ENCODE measurements at regions not wholly inside any gene's neighbourhood (a gene's known extent, or its start where the extent isn't known, plus 50 kb on each side); places are given as distances from the start of the nearest gene placed in this dataset.

DNA sequence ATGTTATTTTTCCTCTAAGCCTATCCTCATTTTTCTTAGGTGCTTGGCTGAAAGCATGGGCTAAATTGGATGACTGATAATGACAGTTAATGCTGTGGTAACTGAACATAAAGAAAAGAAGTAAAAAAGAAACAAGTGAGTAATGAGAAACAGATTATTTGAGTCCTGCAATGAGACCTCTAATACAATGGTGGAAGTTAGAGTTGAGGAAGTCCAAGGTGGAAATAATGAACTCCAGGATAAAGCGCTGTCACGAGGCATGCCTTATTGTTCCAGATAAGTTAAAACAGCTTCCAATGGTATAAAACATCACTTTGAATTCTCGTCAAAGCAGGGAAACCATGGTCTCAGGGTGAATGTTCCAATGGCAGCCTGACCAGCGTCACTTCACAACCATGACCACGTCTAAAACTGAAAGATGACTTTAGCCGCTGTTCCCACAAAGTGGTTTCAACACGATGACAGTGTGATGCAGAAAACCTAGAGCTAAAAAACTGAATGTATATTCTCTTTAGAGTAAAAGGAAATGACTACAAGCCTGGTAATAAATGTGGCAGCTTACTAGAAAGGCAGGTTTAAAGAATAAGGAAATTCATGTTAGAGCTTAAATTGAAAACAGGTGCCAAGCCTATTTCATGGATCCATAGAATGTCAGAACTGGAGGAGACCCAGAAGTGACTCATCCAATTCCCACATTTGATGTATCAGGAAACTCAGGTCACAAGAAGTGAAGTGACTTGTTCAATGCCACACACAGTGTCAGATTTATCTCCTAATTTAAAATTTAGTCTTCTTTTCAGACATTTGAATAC is 202.6 kb upstream of the GYPA start:
- no TSS peak for BruUV-seq (replicated peaks)
- intact Hi-C loops (cut with micrococcal nuclease; ENCODE audit: unreplicated experiment), result no loop called here
- no peaks in the 10 kb centered on the region for H3K27me3 ChIP-seq (ENCODE audit: control insufficient read depth, insufficient read depth, low read length)
- ATAC-seq, result no peak
- in situ Hi-C loops (cut with HindIII; ENCODE audit: low pct_unique_long_range_greater_than_20kb, low sequenced_read_pairs), result no loop called here
- H3K9me3 ChIP-seq (ENCODE audit: control insufficient read depth, insufficient read depth, low read depth, low read length), result no peaks in the 10 kb centered on the region
- TF ChIP-seq, protein P1, sequence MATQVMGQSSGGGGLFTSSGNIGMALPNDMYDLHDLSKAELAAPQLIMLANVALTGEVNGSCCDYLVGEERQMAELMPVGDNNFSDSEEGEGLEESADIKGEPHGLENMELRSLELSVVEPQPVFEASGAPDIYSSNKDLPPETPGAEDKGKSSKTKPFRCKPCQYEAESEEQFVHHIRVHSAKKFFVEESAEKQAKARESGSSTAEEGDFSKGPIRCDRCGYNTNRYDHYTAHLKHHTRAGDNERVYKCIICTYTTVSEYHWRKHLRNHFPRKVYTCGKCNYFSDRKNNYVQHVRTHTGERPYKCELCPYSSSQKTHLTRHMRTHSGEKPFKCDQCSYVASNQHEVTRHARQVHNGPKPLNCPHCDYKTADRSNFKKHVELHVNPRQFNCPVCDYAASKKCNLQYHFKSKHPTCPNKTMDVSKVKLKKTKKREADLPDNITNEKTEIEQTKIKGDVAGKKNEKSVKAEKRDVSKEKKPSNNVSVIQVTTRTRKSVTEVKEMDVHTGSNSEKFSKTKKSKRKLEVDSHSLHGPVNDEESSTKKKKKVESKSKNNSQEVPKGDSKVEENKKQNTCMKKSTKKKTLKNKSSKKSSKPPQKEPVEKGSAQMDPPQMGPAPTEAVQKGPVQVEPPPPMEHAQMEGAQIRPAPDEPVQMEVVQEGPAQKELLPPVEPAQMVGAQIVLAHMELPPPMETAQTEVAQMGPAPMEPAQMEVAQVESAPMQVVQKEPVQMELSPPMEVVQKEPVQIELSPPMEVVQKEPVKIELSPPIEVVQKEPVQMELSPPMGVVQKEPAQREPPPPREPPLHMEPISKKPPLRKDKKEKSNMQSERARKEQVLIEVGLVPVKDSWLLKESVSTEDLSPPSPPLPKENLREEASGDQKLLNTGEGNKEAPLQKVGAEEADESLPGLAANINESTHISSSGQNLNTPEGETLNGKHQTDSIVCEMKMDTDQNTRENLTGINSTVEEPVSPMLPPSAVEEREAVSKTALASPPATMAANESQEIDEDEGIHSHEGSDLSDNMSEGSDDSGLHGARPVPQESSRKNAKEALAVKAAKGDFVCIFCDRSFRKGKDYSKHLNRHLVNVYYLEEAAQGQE (IDR thresholded peaks at IDR 0.05; ENCODE audit: insufficient read depth in 1 of 2, low read depth in 2 of 2, low read length in 1 of 2), result no peak
- TF ChIP-seq, protein P2, sequence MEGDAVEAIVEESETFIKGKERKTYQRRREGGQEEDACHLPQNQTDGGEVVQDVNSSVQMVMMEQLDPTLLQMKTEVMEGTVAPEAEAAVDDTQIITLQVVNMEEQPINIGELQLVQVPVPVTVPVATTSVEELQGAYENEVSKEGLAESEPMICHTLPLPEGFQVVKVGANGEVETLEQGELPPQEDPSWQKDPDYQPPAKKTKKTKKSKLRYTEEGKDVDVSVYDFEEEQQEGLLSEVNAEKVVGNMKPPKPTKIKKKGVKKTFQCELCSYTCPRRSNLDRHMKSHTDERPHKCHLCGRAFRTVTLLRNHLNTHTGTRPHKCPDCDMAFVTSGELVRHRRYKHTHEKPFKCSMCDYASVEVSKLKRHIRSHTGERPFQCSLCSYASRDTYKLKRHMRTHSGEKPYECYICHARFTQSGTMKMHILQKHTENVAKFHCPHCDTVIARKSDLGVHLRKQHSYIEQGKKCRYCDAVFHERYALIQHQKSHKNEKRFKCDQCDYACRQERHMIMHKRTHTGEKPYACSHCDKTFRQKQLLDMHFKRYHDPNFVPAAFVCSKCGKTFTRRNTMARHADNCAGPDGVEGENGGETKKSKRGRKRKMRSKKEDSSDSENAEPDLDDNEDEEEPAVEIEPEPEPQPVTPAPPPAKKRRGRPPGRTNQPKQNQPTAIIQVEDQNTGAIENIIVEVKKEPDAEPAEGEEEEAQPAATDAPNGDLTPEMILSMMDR (IDR thresholded peaks at IDR 0.05), result no peak
- TF ChIP-seq POLR2AphosphoS5 (IDR thresholded peaks at IDR 0.05; ENCODE audit: low read depth, low read length) (no peak), SIN3A (IDR thresholded peaks at IDR 0.05; ENCODE audit: borderline replicate concordance, insufficient read depth, low read depth, low read length) (no peak), TCF7L2 (IDR thresholded peaks at IDR 0.05; ENCODE audit: low read depth, low read length) (no peak)
- no peaks in the 10 kb centered on the region for H3K4me1 ChIP-seq (ENCODE audit: control insufficient read depth, insufficient read depth, low read length)
- DNase-seq (ENCODE audit: low read depth, low spot score), result no peak
- H3K36me3 ChIP-seq (ENCODE audit: control insufficient read depth, insufficient read depth, low read length), result no peaks in the 10 kb centered on the region
- no peak overlapping the region for H3K4me3 ChIP-seq (ENCODE audit: low read depth in 2 of 2, low read length in 2 of 2)
- ChIA-PET POLR2A (no interaction called here), CTCF (no interaction called here)
- no peak overlapping the region for H3K27ac ChIP-seq (ENCODE audit: low read length)

- ChIA-PET POLR2A (no interaction called here), CTCF (interaction anchor here (0.5 kb wide), 1 partner anchor 20 kb away, joined by 3 read pairs; no protein-coding TSS in a partner anchor)
- H3K9me3 ChIP-seq (ENCODE audit: control insufficient read depth, insufficient read depth, low read depth, low read length), result no peaks in the 10 kb centered on the region
- no peak for ATAC-seq
- BruUV-seq (replicated peaks), result no TSS peak
- H3K27ac ChIP-seq (ENCODE audit: low read length), result no peak overlapping the region
- H3K4me1 ChIP-seq (ENCODE audit: control insufficient read depth, insufficient read depth, low read length), result no peaks in the 10 kb centered on the region
- no peak overlapping the region for H3K4me3 ChIP-seq (ENCODE audit: low read depth in 2 of 2, low read length in 2 of 2)
- DNase-seq (ENCODE audit: low read depth, low spot score), result no peak
- intact Hi-C loops (cut with micrococcal nuclease; ENCODE audit: unreplicated experiment), result no loop called here
- TF ChIP-seq, protein P1 (IDR thresholded peaks at IDR 0.05; ENCODE audit: insufficient read depth in 1 of 2, low read depth in 2 of 2, low read length in 1 of 2), result no peak
- TF ChIP-seq TCF7L2 (IDR thresholded peaks at IDR 0.05; ENCODE audit: low read depth, low read length) (no peak), SIN3A (IDR thresholded peaks at IDR 0.05; ENCODE audit: borderline replicate concordance, insufficient read depth, low read depth, low read length) (no peak), POLR2AphosphoS5 (IDR thresholded peaks at IDR 0.05; ENCODE audit: low read depth, low read length) (no peak)
- TF ChIP-seq, protein P2 (IDR thresholded peaks at IDR 0.05), result no peak
- in situ Hi-C loops (cut with HindIII; ENCODE audit: low pct_unique_long_range_greater_than_20kb, low sequenced_read_pairs), result no loop called here
- no peaks in the 10 kb centered on the region for H3K27me3 ChIP-seq (ENCODE audit: control insufficient read depth, insufficient read depth, low read length)
- no peaks in the 10 kb centered on the region for H3K36me3 ChIP-seq (ENCODE audit: control insufficient read depth, insufficient read depth, low read length)
These were observed 206.6 kb upstream of the GYPA start for GRCh38 chr4:144347121-144347520.
